ENCODE measurements at regions not wholly inside any gene's neighbourhood (a gene's known extent, or its start where the extent isn't known, plus 50 kb on each side); places are given as distances from the start of the nearest gene placed in this dataset.

- Histone ChIP-seq H2AFZ (ENCODE audit: low read depth, low read length, poor library complexity, severe bottlenecking) (no peak overlapping the region), H4K20me1 (ENCODE audit: insufficient read depth) (no peaks in the 10 kb centered on the region), H3K9me3 (ENCODE audit: control insufficient read depth in 1 of 2, insufficient read depth in 1 of 2, low read depth in 1 of 2, low read length in 2 of 2) (no peaks in the 10 kb centered on the region), H3K4me2 (ENCODE audit: low read length) (no peak overlapping the region), H3K9me2 (ENCODE audit: insufficient read depth) (0 out of 2 replicates have a peak, but pooled peaks cover 2% of the 10 kb centered on the region), H3K27ac (ENCODE audit: low read depth, low read length) (no peak overlapping the region), H3K27me3 (ENCODE audit: insufficient read depth, low read length) (no peaks in the 10 kb centered on the region), H3K9ac (ENCODE audit: low read length) (no peak overlapping the region), H3K4me3 (replicated peaks in 1 of 2; ENCODE audit: low read depth in 1 of 2, low read length in 2 of 2) (no peak overlapping the region), H3K4me1 (ENCODE audit: control insufficient read depth in 1 of 2, insufficient read depth in 2 of 2, low read length in 2 of 2) (no peaks in the 10 kb centered on the region), H3K79me2 (ENCODE audit: insufficient read depth, low read length) (no peaks in the 10 kb centered on the region), H3K36me3 (ENCODE audit: control insufficient read depth in 1 of 2, insufficient read depth in 2 of 2, low read length in 2 of 2) (no peaks in the 10 kb centered on the region)
- ChIA-PET CTCF (no interaction called here), RAD21 (ENCODE audit: low non-redundant PET in 1 of 2, low total read pairs in 2 of 2, uncharacterized antibody in 2 of 2, unreplicated experiment in 2 of 2) (no interaction called here), POLR2A (no interaction called here)
- TF ChIP-seq FOSL1 (IDR thresholded peaks at IDR 0.05; ENCODE audit: low read depth) (no peak), SP1 (IDR thresholded peaks at IDR 0.05; ENCODE audit: low read depth) (no peak), ZNF274 (IDR thresholded peaks at IDR 0.05; ENCODE audit: low read depth, low read length) (no peak), CBX3 (IDR thresholded peaks at IDR 0.05; ENCODE audit: low read depth) (no peak), RAD21 (IDR thresholded peaks at IDR 0.05; ENCODE audit: low read depth) (no peak), CTCF (IDR thresholded peaks at IDR 0.05 in 2 of 3, conservative IDR thresholded peaks at IDR 0.05 in 1 of 3; ENCODE audit: borderline replicate concordance in 1 of 3, insufficient read depth in 1 of 3, low read depth in 2 of 3, low read length in 2 of 3) (no peak), EZH2 (IDR thresholded peaks at IDR 0.05) (no peak), ZBTB33 (IDR thresholded peaks at IDR 0.05; ENCODE audit: extremely low read depth, insufficient replicate concordance, low read length) (no peak), JUND (IDR thresholded peaks at IDR 0.05) (no peak), SRF (IDR thresholded peaks at IDR 0.05; ENCODE audit: low read depth) (no peak), CEBPB (IDR thresholded peaks at IDR 0.05; ENCODE audit: low read depth) (no peak), EGR1 (IDR thresholded peaks at IDR 0.05; ENCODE audit: low read depth) (no peak)
- intact Hi-C loops (cut with micrococcal nuclease), result no loop called here
- no TSS peak for BruUV-seq (replicated peaks)
- no peak for ATAC-seq
- DNase-seq (ENCODE audit: low read depth, low spot score), result no peak
Measured at GRCh38 chr2:153417077-153417476, 61.5 kb downstream of the RPRM start.

Measured in HCT116 (cell line).